GM19372 (cell line): ENCODE measurements at regions not wholly inside any gene's neighbourhood (a gene's known extent, or its start where the extent isn't known, plus 50 kb on each side); places are given as distances from the start of the nearest gene placed in this dataset.

Experiments used
- ATAC-seq: cut with Tn5 transposase; IDR thresholded peaks from one replicate; pipeline ENCODE4 v1.9.1; 2021; ENCODE audit warnings: mild to moderate bottlenecking, low read depth, moderate library complexity; ENCODE audit not compliant: unreplicated experiment

DNA sequence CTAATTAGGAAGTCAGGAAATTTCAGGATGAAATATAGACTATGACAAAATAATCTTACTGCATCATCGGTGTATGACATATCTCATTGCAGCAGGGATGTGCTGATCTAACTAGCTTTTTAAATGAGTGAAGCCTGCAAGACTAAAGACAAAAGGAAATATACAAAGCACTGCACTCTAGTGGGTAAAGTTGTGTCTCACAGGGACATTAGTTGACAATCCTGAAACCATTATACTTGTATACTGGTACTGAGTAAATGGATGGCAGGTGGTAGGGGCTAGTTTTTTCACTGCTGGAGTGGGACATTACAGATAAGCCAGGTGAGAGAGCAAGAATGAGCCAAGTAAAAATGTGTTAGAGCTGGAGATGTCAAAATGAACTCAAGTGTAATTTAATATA is 317.5 kb upstream of the RAB6C start:
- ATAC-seq: no peak

DNA sequence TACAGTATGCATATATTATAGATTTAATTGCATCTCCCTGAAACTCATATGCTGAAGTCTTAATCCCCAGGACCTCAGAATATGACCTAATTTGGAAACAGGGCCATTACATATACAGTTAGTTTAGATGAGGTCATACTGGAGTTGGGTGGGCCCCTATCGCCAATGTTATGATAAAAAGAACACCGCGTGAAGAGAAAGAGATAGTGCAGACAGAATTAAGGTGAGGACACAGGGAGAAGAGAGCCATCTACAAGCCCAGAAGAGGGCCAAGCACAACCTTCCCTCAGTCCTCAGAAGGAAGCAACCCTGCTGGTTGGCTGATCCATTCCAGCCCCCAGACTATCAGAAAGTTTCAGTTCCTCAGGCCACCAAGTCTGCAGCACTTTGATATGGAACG is 311.9 kb upstream of the RAB6C start:
- no peak for ATAC-seq

DNA sequence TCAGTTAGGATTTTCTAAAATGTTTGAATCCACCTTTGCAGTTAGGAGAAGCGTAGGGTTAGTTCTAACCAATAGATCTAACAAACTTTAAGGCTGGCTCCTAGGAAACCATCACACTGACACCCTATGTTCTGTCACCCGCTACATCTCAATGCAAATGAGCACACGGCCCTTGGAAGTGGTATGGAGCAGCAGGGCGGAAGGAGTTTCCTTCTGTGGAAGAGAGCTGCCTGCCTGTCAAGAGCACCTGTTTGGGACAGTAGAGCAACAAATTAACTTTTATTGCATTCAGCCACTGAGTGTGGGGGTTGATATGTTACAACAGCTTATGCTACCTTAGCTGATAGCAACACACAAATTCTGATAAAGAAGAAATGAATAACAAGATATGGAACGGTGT is 306.9 kb upstream of the RAB6C start:
- ATAC-seq: no peak

DNA sequence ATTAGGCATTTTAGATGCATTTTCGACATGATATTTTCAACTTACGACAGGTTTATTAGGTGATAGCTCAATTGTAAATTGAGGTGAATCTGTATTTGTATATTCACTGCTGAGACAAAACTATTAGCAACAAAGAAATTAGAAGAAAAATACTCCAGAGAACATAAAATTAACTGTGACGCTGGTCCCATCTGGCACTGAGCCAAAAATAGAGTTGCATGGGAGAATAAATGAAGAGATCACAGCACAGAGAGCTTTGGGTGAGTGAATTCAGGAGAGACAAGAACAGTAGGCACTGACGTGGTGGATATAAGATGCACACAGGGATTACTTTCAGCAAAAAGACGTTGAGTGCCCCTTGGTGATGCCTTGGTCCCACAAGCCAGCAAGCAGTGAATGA is 306.2 kb upstream of the RAB6C start:
- no peak for ATAC-seq

DNA sequence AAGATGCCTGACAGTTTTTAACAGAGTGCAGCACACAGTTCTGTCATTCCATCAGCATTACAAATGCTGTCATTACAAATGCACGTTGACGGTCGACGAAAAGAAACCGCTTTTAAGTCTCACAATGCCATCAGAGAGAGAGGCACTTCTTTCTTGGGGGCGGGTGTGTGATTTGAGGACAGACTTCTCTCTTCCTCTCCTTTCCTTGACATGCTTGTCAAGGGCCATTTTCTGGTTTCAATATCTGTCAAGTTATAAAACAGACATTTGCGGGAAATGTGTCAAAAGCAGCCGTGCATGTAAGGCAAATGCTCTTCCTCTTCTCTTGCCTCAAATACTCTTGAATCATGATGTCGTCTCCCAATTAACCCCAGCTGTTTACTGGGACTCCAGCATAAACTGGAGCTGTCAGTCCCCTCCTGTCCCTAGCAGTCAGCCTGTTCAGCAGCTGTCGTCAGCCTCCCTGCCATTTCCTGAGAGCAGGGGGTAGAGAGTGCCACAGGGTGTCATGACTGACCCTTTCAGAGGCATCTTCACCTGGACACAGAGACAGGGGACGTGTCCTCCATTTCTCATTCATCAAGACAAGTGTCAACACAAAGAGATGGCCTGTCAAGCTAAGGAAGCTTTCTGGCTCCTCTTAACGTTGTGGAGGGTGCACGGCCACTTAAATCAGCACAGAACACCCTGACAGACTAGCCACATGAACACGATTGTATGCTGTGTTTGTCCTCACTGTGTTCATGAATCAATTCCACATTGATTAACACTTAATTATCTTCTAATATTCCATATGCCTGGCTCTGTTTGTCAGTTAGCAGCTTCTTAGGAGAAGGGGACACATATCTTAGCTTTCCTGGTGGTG is 305.4 kb upstream of the RAB6C start:
- no peak for ATAC-seq

DNA sequence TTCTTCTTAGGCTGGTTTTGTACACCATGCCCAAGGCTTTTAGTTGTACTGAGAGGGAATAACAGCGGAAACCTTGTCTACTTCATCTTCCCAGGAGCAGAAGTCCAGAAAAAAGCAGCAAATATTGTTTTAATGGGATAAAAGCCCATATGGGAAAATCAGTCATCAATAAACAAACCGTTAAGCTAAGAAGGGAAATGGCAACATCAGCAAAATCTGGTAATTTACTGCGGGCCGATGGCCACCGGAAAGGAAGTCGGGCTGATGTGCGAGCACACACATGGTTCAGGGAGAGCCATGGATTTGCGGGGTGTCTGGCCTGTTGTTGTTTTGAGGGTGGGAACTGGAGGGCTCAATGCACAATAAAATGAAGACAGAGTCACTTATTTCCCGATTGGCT is 300.7 kb upstream of the RAB6C start:
- no peak for ATAC-seq

DNA sequence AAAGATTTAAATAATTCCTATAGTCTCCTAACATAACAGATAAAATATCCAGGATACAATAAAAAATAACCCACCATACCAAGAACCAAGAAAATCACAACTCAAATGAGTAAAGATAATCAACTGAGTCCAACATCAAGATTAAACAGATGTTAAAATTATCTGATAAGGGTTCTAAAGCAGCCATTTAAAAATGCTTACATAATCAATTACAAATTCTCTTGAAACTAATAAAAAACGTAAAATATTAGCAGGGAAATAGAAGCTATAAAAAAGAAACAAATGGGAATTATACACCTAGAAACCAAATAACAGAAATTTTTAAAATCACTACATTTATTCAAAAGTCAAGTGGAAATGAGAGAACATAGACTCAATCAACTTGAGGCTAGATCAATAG is 297.7 kb upstream of the RAB6C start:
- ATAC-seq: no peak

DNA sequence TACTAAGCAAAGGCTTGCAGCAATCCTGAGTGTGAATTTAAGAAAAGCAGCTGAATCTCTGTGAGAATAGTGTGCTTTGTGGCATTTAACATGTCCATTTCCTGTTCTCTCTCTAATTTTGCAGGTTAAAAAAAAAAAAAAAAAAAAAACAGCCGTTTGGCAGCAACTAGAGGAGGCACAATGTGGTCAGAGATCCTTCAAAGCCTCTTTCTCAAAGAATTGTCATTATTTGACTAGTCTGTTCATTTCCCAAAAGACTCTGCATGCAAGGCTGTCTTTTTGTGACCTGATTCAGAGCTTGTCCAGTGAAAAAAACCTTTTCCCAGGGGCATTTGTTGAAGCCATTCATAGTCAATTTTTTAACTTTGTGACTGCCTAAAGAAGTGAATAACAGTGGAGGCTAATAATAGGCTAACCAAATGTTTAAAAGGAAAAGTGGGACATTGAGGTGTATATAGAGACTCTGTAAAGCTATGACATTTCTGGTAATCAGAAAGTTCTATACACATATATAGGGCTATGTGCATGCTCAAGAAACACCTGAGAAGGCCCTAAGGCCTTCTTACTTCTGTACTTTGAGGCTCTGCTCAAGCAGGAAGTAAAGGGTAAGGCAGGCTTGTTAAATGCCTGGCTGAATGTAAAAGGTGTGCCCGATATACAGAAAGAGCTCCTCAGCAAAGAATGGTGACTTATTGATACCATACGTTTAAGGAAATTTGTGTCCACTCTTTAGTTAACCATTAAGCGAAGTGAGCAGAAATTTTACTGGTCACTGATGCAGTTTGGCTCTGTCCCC is 289.6 kb upstream of the RAB6C start:
- ATAC-seq: no peak

DNA sequence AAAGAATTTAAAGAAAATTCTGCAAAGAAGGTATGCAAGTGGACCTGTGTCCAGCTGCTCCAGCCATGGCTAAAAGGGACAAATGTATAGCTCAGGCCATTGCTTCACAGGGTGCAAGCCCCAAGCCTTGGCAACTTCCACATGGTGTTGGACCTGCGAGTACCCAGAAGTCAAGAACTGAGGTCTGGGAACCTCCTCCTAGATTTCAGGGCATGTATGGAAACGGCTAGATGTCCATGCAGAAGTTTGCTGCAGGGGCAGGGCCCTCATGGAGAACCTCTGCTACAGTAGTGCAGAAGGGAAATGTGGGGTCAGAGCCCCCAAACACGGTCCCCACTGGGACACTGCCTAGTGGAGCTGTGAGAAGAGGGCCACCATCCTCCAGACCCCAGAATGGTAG is 284.0 kb upstream of the RAB6C start:
- ATAC-seq: no peak

DNA sequence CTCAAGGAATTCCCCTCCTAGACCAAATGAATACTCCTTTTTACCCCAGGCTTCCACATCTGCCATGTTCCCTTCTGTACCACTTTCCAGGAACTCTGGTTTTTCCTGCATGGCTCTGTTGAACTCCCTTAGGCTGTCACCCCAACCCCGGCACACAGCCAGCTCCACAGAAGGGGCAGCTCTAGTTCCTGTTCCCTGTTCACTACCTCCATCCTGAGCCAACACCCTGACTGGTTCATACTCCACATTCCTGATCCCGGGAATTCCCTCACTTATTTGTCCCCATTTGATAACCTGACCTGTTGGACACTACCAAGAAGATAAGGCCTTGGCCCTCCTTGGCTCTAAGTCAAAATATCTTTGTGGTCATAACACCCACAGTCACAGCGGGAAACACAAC is 280.9 kb upstream of the RAB6C start:
- no peak for ATAC-seq

DNA sequence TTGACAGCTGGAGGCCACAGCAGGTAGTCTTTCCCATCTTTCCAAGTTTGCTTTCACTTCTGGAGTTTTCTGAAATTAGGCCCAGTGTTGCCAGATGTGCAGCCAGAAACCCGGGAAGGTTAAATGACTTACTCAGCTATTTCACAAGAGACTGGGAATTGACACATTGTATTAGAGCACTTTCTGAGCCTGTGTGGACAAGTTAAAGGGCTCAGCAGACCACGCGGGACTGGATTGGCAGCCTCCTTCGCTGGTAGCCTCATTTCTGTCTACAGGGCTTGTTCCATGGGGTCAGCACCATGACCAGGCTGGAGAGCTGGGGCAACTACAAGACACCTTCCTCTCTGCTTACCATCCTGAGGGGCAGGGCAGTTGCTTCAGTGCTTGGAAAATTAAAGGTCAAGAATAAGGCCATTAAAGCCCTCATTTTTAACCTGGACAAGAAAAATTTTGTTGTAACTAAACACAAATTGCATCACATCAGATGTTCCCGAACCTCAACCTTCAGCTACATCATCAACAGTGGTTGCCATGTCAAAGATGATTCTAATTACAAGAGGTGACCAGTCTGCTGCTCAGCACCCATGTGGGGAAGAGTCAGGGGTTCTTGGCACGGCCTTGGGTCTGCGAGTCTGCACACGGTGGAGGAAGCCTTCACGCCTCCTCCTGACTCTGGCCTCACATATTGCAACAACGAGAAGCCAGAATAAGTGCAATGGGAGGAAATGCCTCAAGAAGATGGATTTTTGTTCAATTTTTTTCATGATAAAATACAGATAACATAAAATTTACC is 279.5 kb upstream of the RAB6C start:
- no peak for ATAC-seq

DNA sequence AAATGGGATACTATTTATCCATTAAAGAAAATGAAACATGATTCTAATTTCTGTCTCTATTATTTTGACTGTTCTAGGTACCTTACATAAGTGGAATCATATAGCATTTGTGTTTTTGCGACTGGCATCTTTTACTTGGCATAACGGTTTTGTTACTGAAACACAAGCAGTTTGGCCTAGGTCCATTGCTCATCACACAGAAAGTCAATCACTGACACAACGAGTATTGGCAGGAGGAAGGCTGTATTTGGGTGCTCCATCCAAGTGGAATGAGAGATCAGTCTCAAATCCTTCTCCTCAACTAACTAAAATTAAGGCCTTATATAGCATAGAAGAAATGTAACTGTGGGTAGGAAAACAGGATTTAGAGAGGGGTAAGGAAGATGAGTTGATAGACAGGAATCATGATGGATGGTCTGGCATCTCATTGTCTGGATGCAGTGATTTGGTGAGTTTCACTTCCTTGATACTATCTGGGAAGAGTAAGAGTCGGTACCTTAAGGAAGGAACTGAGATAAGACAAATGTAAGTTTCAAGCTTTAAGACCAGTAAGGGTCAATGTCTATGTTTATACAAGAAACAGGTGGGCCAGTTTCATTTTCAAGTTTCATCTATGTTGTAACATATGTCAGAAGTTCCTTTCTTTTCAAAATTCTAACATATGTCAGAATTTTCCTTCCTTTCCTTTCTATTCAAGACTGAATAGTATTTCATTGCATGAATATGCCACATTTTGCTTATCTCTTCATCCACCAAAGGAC is 276.9 kb upstream of the RAB6C start:
- ATAC-seq: no peak

DNA sequence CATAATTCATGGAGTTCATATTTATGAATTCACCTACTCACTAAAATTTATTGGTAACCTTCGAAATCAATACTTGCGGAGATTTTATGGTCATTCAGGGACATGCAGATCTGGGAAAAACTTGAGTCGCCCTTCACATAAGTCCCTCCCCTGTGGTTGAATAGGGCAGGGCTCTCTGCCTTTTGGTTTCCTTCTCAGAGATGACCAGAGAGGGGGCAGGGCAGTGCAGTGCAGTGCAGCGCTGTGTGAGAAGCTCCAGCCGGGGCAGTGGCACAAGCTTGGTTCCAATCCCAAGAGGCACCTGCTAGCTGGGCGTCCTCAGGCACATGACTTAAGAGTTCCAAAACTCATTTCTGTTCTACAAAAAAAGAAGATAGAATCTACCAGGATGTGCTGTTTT is 274.4 kb upstream of the RAB6C start:
- ATAC-seq: no peak

DNA sequence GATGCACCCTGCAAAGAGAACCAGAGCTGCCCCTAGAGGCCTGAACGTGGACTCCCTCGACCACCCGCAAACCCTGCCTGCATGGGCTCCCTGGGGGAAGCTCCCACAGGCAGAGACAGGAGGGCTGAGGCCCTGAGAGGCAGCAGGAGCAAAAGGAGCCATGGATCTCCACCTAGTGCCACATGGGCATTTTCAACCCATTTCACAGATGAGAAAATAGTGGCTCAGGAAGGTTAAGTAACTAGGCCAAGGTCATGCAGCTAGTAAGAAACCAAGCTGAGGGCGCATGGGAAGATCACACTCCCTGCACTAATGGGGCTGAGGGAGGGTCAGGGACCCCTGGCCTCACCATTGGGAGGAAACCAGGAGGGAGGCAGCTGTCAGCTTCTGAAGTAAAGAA is 271.7 kb upstream of the RAB6C start:
- ATAC-seq: no peak

DNA sequence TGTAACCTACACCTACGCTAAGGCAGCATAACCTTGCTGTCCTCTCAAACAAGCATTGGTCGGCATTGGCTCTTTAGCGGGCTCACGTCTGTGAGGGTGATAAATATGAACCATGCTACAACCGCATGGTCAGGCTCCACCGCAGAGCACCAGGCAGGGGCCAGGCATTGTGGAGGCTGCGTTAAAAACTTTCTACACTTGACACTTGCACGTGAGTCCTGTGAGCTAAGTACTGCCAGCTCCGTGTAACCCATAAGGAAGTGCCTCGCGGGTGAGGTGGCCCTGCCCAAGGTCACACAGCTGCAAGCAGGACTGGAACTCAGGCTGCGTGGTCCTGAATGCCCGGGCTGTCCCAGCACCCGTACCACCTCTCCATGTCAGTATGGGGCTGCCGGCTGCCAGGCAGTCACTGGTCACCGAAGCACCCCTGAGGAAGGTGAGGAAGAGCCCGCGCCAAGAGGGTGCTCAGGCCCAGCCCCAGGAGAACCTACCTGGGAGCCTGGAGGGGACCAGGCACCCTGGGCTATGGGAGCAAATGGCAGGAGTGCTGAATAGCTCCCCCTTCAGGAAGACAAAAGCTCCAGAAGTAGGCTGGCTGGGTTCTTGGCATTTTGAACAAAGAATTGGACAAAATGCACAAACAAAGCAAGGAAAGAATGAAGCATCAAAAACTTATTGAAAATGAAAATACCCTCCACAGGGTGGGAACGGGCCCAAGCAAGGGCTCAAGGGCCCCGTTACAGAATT is 271.1 kb upstream of the RAB6C start:
- no peak for ATAC-seq

DNA sequence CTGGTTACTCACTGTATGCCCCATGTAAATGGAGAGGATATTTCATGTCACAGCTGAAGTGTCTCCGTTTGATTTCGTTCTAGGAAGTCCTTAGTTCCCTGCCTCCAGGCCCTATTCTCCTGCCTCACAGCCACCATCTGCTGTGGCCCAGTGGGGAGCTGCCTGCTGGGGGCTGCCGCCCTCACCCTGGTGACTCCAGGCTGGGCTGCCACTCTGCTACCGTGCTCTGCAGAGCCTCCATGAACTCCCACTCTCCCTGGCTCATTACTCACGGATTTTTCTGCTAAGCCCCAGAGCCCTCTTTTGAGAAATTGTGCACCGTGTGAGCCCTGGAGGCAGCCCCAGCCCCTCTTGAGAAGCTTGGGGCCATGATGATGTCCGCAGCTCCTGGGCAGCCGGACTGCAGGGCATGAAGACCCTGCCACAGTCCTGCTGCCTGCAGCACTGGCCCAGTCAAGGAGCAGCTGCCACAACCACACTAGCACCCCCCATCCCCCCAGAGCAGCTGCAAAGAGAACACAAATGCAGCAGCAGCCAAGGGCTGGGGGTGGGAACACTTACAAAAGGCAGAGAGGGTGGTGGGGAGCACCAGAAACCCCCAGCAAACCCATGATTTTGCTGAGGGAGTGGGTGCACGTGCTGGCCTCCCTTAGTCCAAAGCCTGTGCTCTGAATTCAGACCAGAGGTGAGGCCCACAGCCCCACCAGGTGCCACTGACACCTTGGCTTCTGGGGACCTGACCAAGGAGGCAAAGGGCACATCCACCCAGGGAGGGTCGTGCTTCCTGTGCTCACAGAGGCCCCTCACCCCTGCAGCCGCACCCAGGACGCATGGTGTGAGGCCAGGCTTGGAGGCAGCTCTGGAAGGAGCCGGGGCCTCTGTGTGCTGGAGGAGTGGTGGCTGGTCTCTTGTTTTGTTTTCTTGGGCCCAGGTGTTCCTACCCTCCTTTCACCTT is 270.2 kb upstream of the RAB6C start:
- no peak for ATAC-seq

DNA sequence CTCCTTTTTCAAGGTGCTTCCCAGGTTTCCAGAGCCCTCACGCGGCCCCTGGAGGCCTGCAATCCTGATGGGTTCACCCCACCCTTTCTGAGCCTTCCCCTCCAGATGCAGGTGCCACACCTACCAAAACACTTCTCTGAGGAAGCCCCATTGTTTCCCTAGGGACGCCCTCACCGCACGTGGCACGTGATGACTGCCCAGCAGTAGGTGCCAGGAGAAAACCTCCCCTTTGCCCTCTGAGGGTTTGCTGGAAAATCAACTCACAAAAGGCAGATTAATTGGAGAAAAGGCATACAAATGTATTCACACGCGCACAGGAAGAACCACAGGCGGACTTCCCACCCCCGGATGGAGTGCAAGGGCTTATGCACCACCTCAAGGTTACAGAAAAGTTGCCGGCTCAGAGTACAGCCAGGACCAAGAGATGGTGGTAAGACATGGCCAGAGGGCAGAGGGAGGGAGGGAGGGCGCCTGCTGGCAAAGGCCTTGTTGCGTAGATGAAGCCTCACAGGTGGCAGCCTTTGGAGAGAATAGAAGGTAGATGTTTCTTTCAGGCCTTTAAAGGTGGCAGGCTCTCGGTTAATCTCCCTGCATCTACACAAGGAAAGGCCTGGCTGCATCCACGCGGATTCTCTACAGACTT is 269.4 kb upstream of the RAB6C start:
- ATAC-seq: no peak
